GM12872 (cell line): ENCODE measurements at regions not wholly inside any gene's neighbourhood (a gene's known extent, or its start where the extent isn't known, plus 50 kb on each side); places are given as distances from the start of the nearest gene placed in this dataset.

Experiments
- TF ChIP-seq, protein P1 (sequence below): IDR thresholded peaks from 3 replicates; pipeline ENCODE4 v1.5.1; 2011; ENCODE audit warnings: low read depth, mild to moderate bottlenecking, low read length, moderate library complexity; ENCODE audit not compliant: insufficient read depth

DNA sequence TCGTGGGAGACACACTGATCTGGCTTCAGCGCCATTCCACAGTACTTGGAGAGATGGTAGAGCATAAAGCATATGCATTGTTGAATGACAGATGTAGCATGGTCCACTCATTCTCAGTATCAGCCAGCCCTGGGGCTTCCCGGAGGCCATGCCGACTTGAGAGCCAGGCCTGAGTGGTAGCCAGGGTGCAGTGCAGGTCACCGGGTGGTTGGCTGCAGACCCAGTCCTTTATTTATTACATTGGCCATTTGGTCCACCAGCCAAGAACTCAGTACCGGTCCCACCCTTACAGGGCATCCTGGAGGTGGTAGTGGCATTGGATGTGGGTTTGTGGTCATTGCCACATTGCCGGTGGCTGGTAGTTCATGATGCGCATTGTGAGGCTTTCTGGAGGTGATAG lies 121.6 kb upstream of the RTL1 start:
- TF ChIP-seq, protein P1, sequence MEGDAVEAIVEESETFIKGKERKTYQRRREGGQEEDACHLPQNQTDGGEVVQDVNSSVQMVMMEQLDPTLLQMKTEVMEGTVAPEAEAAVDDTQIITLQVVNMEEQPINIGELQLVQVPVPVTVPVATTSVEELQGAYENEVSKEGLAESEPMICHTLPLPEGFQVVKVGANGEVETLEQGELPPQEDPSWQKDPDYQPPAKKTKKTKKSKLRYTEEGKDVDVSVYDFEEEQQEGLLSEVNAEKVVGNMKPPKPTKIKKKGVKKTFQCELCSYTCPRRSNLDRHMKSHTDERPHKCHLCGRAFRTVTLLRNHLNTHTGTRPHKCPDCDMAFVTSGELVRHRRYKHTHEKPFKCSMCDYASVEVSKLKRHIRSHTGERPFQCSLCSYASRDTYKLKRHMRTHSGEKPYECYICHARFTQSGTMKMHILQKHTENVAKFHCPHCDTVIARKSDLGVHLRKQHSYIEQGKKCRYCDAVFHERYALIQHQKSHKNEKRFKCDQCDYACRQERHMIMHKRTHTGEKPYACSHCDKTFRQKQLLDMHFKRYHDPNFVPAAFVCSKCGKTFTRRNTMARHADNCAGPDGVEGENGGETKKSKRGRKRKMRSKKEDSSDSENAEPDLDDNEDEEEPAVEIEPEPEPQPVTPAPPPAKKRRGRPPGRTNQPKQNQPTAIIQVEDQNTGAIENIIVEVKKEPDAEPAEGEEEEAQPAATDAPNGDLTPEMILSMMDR: no peak

DNA sequence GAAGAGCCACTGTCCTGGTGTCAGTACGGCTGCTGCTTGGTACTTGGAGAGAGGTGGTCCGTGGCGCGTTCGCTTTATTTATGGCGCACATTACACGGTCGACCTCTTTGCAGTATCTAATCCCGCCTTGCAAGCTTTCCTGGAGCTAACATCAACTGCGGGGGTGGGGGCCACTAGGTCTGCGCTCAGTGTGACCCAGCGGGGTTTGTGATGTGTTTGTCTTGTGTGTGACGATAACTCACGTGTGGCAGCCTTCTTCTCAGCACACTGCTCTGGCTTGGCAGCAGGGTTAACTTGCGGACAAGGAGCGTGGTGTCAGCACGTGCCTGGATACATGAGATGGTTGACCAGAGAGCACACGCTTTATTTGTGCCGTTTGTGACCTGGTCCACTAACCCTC lies 122.2 kb upstream of the RTL1 start:
- TF ChIP-seq, protein P1: no peak

GRCh38 chr14:101026341-101026740 lies 122.8 kb upstream of the RTL1 start:
- TF ChIP-seq, protein P1: no peak

DNA sequence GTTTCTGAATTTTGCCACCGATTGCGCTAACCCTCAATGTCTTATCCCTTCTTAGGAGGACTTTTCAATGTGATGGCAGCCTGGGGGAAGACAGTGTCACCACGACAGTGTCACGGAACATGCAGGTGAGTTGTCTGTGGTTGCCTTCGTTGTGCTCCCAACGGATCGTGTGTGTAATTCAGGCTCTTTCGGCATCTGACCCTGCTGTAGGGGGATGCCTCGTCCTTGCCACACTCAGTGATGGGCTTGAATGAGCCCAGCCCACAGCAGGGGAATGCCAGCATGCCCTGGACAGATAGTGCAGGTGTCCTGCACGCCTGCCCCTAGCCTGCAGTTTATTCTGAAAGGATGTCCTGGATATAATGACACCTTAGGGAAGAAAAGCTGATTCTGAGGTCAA lies 123.8 kb upstream of the RTL1 start:
- TF ChIP-seq, protein P1: no peak

- TF ChIP-seq, protein P1: no peak
Measured at GRCh38 chr14:101027966-101028365, 124.4 kb upstream of the RTL1 start.

- TF ChIP-seq, protein P1: no peak
Measured at GRCh38 chr14:101028971-101029667, 125.6 kb upstream of the RTL1 start.

- TF ChIP-seq, protein P1: no peak
Measured at GRCh38 chr14:101029668-101030290, 126.3 kb upstream of the RTL1 start.
